Coronary artery (tissue), 2 donors: ENCODE measurements at regions not wholly inside any gene's neighbourhood (a gene's known extent, or its start where the extent isn't known, plus 50 kb on each side); places are given as distances from the start of the nearest gene placed in this dataset.

Experiments used
- DNase-seq: peaks from one replicate; pipeline ENCODE4 v3.0.0-alpha.2; 2017; ENCODE audit warnings: low spot score
- H3K27ac ChIP-seq, 2 donors: fragments of 200-600 bp; sonication (generic); one replicate each; pipeline ENCODE4 v1.5.1; 2016 to 2019
- H3K4me3 ChIP-seq: fragments of 200-600 bp; sonication (generic); 2 replicates; pipeline ENCODE4 v1.5.1; 2016; ENCODE audit warnings: mild to moderate bottlenecking, moderate library complexity
- CTCF ChIP-seq: fragments of 200-600 bp; sonication (generic); IDR thresholded peaks from one replicate; pipeline ENCODE4 v1.5.1; 2019; ENCODE audit warnings: antibody characterized with exemption

DNA sequence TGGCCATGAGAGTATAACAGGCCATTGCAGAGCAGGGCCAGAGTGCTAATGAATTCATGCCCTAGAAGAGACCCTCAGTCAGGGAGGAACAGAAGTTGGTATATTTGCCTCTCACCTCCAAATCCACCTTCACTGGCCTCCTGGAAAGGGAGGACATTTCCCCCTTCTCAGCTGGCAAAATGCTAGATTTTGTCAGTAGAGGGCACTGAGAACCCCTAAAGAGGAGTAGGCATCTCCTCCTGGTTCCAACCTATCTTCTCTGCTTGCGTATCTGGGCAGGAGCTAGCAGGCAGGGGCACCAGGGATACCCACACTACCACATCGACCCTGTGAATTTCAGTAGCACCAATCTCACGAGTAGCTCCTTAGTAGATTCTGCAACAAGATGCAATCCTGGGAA lies 79.8 kb upstream of the GHITM start:
- no peak for TF ChIP-seq CTCF
- no peak overlapping the region for H3K4me3 ChIP-seq
- no peak overlapping the region for H3K27ac ChIP-seq
- no peak for DNase-seq

GRCh38 chr10:84063440-84063839 lies 75.9 kb upstream of the GHITM start:
- no peak for DNase-seq
- no peak overlapping the region for H3K27ac ChIP-seq
- no peak for TF ChIP-seq CTCF
- H3K4me3 ChIP-seq, result no peak overlapping the region

DNA sequence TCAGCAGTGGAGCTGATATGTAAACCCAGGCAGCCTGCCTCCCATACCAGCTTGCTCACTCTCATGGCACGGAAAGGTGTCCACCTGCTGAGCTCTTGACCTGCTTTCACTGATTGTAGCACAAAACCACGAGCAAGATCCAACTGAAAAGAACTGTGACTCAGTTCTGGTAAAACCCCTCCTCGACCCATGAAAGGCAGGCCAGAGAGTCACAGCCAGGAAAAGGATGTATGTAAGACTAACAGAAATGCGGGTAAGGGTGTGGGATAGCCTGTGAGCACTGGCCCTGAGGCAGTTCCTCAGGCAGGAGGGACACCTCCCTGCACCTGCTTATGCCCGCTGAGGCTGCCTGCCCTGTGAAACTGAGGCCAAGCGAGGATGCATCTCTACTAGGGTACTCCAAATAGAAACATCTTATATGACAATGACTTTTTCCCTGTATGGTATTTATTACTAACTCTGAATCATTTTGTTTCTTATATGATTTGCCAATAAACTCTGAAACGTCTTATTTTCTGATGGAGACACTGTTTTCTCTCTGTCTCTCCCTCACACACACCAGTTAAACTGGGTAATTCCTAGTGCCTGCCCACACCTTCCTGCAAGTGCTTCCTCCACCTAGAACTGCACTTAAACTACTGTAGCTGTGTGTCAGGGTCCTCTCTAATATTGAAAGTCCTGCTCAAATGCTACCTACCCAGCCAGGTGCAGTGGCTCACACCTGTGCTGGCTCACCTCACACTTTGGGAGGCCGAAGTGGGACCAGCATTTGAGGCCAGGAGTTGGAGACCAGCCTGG lies 73.3 kb upstream of the GHITM start:
- H3K4me3 ChIP-seq, result no peak overlapping the region
- H3K27ac ChIP-seq, result no peak overlapping the region
- no peak for DNase-seq
- no peak for TF ChIP-seq CTCF

- no peak for DNase-seq
- H3K4me3 ChIP-seq, result no peak overlapping the region
- no peak overlapping the region for H3K27ac ChIP-seq
- TF ChIP-seq CTCF, result no peak
Measured at GRCh38 chr10:84074521-84074920, 64.8 kb upstream of the GHITM start.

DNA sequence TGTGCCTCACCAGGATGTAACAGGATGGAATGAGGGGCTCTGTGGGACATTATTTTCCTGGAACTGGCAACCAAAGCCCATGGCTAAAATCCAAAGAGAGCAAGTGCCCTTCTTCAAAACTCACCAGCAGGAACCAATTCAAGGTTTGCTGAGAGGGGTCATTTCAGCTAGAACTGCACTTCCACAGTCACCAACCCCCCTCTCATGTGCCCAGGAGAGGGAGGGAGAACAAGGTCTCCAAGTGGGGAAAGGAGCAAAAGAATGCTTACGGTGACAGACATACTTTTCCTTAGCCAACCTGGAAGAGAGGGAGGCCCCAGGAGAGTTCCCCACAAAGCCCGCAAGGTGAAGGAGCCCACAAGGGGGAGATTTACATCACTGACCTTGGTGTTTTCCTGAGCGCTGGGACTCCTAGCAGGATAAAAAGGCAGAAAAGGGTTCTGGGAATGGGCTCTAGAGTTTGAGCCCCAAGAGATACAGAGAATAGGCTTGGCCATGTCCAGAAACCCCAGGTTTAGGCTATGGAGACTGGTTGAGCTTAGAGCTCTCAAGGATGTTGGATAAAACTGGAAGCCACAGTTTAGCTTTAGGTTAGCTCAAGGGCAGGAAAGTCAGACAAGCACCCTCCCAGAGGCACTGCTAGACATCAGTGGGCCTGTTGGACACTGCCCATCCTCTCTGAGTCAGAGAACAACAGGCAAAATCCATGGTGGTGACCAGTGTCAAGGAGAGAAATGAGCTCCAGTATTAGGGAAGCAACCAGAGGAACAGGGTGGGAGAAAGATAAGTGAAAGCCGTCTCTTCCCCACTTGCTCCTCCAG lies 63.9 kb upstream of the GHITM start:
- peak overlapping the region in 1 of 2 donors; percentile 73 for H3K27ac ChIP-seq
- H3K4me3 ChIP-seq, result no peak overlapping the region
- DNase-seq, result no peak
- no peak for TF ChIP-seq CTCF

DNA sequence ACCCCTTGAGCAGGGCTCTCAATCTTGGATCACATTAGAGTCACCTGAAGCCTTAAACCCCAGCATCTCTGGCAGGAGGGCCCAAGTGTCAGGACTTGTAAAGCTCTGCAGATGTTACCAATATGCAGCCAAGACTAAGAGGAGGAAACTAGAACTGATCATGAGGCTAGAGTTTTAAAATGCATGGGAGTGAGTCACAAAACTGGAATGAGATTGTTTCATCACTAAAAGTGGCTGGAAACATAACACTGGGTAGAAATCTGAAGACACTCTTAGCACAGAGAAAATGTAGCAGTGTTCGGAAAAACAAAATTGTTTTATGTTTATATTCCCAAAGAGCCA lies 63.3 kb upstream of the GHITM start:
- no peak overlapping the region for H3K4me3 ChIP-seq
- no peak for TF ChIP-seq CTCF
- peak overlapping the region in 1 of 2 donors; percentile 73 for H3K27ac ChIP-seq
- no peak for DNase-seq
